ENCODE measurements at regions not wholly inside any gene's neighbourhood (a gene's known extent, or its start where the extent isn't known, plus 50 kb on each side); places are given as distances from the start of the nearest gene placed in this dataset.

DNA sequence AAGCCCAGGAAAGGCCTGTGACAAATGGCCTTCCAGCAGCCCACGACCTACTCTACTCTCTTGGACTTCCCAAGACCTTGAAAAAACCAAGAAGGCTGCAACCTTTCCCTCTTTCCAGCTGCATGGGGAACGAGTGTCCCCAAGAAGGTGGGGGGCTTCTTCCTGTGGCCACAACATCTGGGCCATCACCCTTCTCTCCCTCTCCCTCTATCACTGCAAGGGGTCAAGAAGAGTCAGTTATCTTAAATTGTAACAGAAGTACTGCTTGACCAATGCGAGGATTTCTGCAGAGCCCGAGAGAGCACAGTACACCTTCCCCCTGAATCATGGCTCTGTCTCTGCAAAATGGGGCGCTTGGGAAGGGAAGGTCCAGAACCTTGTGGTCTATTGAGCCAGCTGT is 63.7 kb upstream of the ACAN start:
- Histone ChIP-seq H3K36me3 (no peaks in the 10 kb centered on the region), H3K9me3 (no peaks in the 10 kb centered on the region), H3K4me1 (no peaks in the 10 kb centered on the region), H3K27me3 (peaks cover 3 to 70% (median 45%) of the 10 kb centered on the region in 7 donors), H3K4me3 (no peak overlapping the region), H3K27ac (no peak overlapping the region)
- 76 to 88% methylated on average over 5 of the region's 5 CpGs for WGBS, 2 donors
- TF ChIP-seq, protein P1, sequence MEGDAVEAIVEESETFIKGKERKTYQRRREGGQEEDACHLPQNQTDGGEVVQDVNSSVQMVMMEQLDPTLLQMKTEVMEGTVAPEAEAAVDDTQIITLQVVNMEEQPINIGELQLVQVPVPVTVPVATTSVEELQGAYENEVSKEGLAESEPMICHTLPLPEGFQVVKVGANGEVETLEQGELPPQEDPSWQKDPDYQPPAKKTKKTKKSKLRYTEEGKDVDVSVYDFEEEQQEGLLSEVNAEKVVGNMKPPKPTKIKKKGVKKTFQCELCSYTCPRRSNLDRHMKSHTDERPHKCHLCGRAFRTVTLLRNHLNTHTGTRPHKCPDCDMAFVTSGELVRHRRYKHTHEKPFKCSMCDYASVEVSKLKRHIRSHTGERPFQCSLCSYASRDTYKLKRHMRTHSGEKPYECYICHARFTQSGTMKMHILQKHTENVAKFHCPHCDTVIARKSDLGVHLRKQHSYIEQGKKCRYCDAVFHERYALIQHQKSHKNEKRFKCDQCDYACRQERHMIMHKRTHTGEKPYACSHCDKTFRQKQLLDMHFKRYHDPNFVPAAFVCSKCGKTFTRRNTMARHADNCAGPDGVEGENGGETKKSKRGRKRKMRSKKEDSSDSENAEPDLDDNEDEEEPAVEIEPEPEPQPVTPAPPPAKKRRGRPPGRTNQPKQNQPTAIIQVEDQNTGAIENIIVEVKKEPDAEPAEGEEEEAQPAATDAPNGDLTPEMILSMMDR (IDR thresholded peaks at IDR 0.05), result no peak
- no peak for ATAC-seq
- no peak for DNase-seq
- intact Hi-C loops (cut with DNase I), result no loop called here

DNA sequence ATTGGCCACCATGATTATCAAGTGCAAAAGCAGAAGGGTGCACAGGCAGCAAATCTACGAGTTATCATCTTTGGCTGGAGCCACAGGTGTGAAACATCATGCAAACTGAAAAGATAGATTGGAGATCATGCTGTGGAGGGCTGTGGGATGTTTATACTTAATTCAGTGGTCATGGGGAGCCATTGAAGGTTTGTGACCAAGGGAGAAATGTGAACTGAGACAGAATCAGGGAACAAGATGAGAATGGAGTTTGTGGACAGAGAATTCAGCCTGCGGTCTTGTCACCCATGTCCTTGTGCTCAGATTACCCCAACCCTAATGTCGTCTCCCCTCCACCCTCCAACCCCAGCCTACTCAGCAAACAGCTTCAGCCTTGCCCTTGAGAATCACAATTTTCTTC is 62.9 kb upstream of the ACAN start:
- TF ChIP-seq, protein P1 (IDR thresholded peaks at IDR 0.05), result no peak
- no peak overlapping the region for H3K4me3 ChIP-seq
- no peaks in the 10 kb centered on the region for H3K9me3 ChIP-seq
- DNase-seq (no peak), ATAC-seq (no peak)
- H3K27me3 ChIP-seq, result peaks cover 3 to 69% (median 46%) of the 10 kb centered on the region in 7 donors
- H3K27ac ChIP-seq, result no peak overlapping the region
- 83 to 85% methylated on average over 3 of the region's 3 CpGs for WGBS, 2 donors
- intact Hi-C loops (cut with DNase I), result no loop called here
- no peaks in the 10 kb centered on the region for H3K36me3 ChIP-seq
- no peaks in the 10 kb centered on the region for H3K4me1 ChIP-seq

DNA sequence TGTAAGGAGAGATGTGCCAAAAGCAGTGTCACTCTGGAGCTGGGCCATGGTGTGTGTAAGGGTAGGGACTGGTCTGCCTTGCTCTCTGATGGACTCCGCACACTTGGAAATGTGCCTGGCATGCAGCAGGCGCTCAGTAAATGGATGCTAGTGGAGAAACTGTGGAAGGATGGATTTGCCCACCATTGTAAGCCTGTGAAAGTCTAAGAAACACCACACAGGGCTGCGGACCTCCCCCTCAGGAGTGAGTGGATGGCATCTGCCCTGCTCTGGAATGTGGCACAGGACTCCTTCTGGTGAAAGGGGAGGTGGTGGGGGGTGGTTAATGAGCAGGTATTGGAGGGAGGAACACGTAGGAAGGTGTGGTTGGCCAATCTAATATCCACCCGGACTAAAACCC is 62.2 kb upstream of the ACAN start:
- H3K4me3 ChIP-seq, result no peak overlapping the region
- TF ChIP-seq, protein P1 (IDR thresholded peaks at IDR 0.05), result no peak
- DNase-seq, result no peak
- no peak for ATAC-seq
- H3K4me1 ChIP-seq, result no peaks in the 10 kb centered on the region
- no peaks in the 10 kb centered on the region for H3K9me3 ChIP-seq
- H3K27ac ChIP-seq, result no peak overlapping the region
- intact Hi-C loops (cut with DNase I), result no loop called here
- peaks cover 3 to 69% (median 46%) of the 10 kb centered on the region in 7 donors for H3K27me3 ChIP-seq
- WGBS, 2 donors, result 90 to 94% methylated on average over 5 of the region's 5 CpGs
- no peaks in the 10 kb centered on the region for H3K36me3 ChIP-seq

DNA sequence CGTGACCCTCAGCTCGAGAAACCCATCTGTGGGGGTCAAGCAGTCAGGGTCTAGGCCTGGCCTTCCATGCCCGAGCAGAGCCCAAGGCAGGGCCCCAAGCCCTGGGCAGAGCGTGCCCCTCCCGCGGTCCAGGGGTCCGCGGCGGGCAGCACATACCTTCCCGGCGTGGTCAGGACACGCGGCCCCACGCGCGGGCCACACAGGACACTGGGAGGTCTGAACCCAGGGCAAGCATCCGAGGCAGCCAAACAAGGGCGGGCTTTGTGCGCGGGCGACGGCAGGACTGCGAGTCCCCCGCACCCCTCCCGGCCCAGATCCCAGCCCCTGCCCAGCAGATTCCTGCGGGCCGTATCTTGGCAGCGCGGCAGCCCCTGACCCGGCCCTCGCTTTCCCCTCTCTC is 61.6 kb upstream of the ACAN start:
- WGBS, 2 donors, result 51 to 59% methylated on average over 31 of the region's 31 CpGs
- intact Hi-C loops (cut with DNase I), result no loop called here

More for the DNA sequence above, 61.6 kb upstream of the ACAN start:
- Histone ChIP-seq H3K9me3 (no peaks in the 10 kb centered on the region), H3K4me3 (no peak overlapping the region), H3K27ac (no peak overlapping the region), H3K4me1 (no peaks in the 10 kb centered on the region), H3K27me3 (peaks cover 3 to 72% (median 45%) of the 10 kb centered on the region in 7 donors), H3K36me3 (no peaks in the 10 kb centered on the region)
- DNase-seq (no peak), ATAC-seq (peak in 1 of 8 donors; percentile 22)
- TF ChIP-seq, protein P1 (IDR thresholded peaks at IDR 0.05), result no peak

Measured in heart right ventricle (tissue), 16 donors.